ENCODE measurements at regions not wholly inside any gene's neighbourhood (a gene's known extent, or its start where the extent isn't known, plus 50 kb on each side); places are given as distances from the start of the nearest gene placed in this dataset.

DNA sequence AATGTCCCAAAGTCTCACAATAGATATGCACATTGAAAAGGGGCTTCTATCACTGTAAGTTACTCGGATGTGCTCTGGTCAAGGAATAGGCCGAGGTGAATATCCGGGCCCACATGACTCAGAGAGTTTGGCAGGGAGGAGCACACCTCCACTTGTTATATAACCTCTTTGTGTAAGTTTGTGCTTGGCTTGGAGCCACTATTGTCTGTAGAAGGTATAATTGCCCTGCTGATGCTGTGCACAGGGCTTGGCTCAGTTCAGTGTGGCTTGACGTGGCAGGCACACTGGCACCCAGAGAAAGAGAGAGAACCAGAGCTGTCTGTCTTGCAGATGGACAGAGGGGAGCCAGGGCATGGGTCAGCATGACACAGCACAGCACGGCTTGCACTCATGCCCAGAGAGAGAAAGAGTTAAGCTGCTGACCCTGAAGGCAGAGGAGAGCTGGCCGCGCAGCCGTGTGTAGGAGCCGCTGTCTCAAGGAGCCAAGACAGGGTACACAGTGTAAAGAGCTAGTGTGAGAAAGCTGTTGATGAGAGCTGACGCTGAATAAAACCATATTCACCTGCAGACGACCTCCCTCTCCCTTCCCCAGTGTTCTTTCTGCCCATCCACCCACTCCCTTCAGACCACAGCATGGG lies 482.5 kb downstream of the C6orf118 start:
- no peaks in the 10 kb centered on the region for H4K20me1 ChIP-seq (ENCODE audit: low read depth, low read length)
- no peaks in the 10 kb centered on the region for H3K36me3 ChIP-seq (ENCODE audit: low read length)
- H3K27me3 ChIP-seq (ENCODE audit: low read length): no peaks in the 10 kb centered on the region
- TF ChIP-seq EZH2phosphoT487 (conservative IDR thresholded peaks at IDR 0.05; ENCODE audit: low read length): no peak
- TF ChIP-seq, protein P1, sequence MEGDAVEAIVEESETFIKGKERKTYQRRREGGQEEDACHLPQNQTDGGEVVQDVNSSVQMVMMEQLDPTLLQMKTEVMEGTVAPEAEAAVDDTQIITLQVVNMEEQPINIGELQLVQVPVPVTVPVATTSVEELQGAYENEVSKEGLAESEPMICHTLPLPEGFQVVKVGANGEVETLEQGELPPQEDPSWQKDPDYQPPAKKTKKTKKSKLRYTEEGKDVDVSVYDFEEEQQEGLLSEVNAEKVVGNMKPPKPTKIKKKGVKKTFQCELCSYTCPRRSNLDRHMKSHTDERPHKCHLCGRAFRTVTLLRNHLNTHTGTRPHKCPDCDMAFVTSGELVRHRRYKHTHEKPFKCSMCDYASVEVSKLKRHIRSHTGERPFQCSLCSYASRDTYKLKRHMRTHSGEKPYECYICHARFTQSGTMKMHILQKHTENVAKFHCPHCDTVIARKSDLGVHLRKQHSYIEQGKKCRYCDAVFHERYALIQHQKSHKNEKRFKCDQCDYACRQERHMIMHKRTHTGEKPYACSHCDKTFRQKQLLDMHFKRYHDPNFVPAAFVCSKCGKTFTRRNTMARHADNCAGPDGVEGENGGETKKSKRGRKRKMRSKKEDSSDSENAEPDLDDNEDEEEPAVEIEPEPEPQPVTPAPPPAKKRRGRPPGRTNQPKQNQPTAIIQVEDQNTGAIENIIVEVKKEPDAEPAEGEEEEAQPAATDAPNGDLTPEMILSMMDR (IDR thresholded peaks at IDR 0.05; ENCODE audit: insufficient read depth, low read length, poor library complexity, severe bottlenecking): no peak
- no peaks in the 10 kb centered on the region for H3K9me3 ChIP-seq (ENCODE audit: insufficient read depth, low read length)
- no peaks in the 10 kb centered on the region for H3K79me2 ChIP-seq (ENCODE audit: insufficient read depth, low read length)
- H3K9ac ChIP-seq (ENCODE audit: low read length): no peak overlapping the region
- H3F3A ChIP-seq (ENCODE audit: insufficient read depth): no peaks in the 10 kb centered on the region
- H2AFZ ChIP-seq (ENCODE audit: low read depth, low read length, severe bottlenecking): no peak overlapping the region
- no peak overlapping the region for H3K27ac ChIP-seq (ENCODE audit: low read depth, low read length)
- H3K4me2 ChIP-seq (ENCODE audit: low read depth, low read length, poor library complexity, severe bottlenecking): no peak overlapping the region
- H3K4me3 ChIP-seq (ENCODE audit: insufficient read depth, low read length, poor library complexity, severe bottlenecking): no peak overlapping the region
- H3K9me2 ChIP-seq (replicated peaks; ENCODE audit: insufficient read depth, low read length): no peaks in the 10 kb centered on the region

DNA sequence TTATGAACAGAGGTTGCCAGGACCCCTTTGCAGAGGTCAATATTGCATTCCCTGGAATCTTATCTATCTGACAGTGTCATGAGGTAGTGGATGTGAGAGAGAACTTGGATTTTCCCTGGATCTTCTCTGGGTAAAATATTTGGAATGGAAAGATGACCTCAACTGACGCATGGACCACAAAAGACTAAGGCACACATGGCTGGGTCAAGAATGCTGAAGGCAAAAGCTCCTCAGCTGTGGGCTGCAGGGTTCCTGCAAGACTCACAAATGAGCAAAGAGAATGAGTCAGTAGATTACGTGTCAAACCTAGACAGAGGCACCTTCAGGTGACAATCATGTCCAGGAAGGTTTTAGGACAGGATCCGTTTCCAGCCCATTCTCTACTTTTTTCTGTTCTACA lies 484.0 kb downstream of the C6orf118 start:
- no peak overlapping the region for H3K27ac ChIP-seq (ENCODE audit: low read depth, low read length)
- H3K79me2 ChIP-seq (ENCODE audit: insufficient read depth, low read length): no peaks in the 10 kb centered on the region
- no peaks in the 10 kb centered on the region for H3K9me2 ChIP-seq (replicated peaks; ENCODE audit: insufficient read depth, low read length)
- no peaks in the 10 kb centered on the region for H4K20me1 ChIP-seq (ENCODE audit: low read depth, low read length)
- H3F3A ChIP-seq (ENCODE audit: insufficient read depth): no peaks in the 10 kb centered on the region
- TF ChIP-seq, protein P1 (IDR thresholded peaks at IDR 0.05; ENCODE audit: insufficient read depth, low read length, poor library complexity, severe bottlenecking): no peak
- no peak for TF ChIP-seq EZH2phosphoT487 (conservative IDR thresholded peaks at IDR 0.05; ENCODE audit: low read length)
- no peak overlapping the region for H3K9ac ChIP-seq (ENCODE audit: low read length)
- no peaks in the 10 kb centered on the region for H3K36me3 ChIP-seq (ENCODE audit: low read length)
- no peak overlapping the region for H3K4me2 ChIP-seq (ENCODE audit: low read depth, low read length, poor library complexity, severe bottlenecking)
- H3K27me3 ChIP-seq (ENCODE audit: low read length): no peaks in the 10 kb centered on the region
- no peaks in the 10 kb centered on the region for H3K9me3 ChIP-seq (ENCODE audit: insufficient read depth, low read length)
- H3K4me3 ChIP-seq (ENCODE audit: insufficient read depth, low read length, poor library complexity, severe bottlenecking): no peak overlapping the region
- H2AFZ ChIP-seq (ENCODE audit: low read depth, low read length, severe bottlenecking): no peak overlapping the region

DNA sequence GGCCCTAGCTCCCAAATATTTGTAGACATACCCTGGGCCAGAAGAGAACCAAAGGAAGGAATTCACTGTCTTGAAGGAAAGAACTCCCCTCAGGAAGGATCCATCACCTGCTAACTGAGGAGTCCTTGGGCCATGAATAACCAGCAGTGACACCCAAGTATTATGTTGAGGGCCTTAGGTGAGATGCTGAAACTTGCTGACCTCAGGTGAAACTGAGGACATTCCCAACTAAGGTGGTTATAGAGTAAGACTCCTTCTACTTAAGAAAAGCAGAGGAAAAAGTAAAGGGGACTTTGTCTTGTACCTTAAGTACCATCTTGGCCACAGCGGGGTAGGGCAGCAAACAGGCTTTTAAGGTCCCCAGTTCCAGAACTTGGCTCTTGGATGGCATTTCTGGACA lies 491.7 kb downstream of the C6orf118 start:
- Histone ChIP-seq H3K27ac (ENCODE audit: low read depth, low read length) (no peak overlapping the region), H3K79me2 (ENCODE audit: insufficient read depth, low read length) (no peaks in the 10 kb centered on the region)
- TF ChIP-seq EZH2phosphoT487 (conservative IDR thresholded peaks at IDR 0.05; ENCODE audit: low read length): no peak
- TF ChIP-seq, protein P1 (IDR thresholded peaks at IDR 0.05; ENCODE audit: insufficient read depth, low read length, poor library complexity, severe bottlenecking): no peak

More for the DNA sequence above, 491.7 kb downstream of the C6orf118 start:
- H3K9me3 ChIP-seq (ENCODE audit: insufficient read depth, low read length): no peaks in the 10 kb centered on the region
- no peaks in the 10 kb centered on the region for H3K36me3 ChIP-seq (ENCODE audit: low read length)
- no peaks in the 10 kb centered on the region for H4K20me1 ChIP-seq (ENCODE audit: low read depth, low read length)
- no peak overlapping the region for H3K9ac ChIP-seq (ENCODE audit: low read length)
- no peak overlapping the region for H3K4me2 ChIP-seq (ENCODE audit: low read depth, low read length, poor library complexity, severe bottlenecking)
- H3F3A ChIP-seq (ENCODE audit: insufficient read depth): no peaks in the 10 kb centered on the region
- H3K27me3 ChIP-seq (ENCODE audit: low read length): no peaks in the 10 kb centered on the region
- no peak overlapping the region for H3K4me3 ChIP-seq (ENCODE audit: insufficient read depth, low read length, poor library complexity, severe bottlenecking)
- H2AFZ ChIP-seq (ENCODE audit: low read depth, low read length, severe bottlenecking): no peak overlapping the region
- no peaks in the 10 kb centered on the region for H3K9me2 ChIP-seq (replicated peaks; ENCODE audit: insufficient read depth, low read length)
